Skeletal muscle cell (primary cell): ENCODE measurements at regions not wholly inside any gene's neighbourhood (a gene's known extent, or its start where the extent isn't known, plus 50 kb on each side); places are given as distances from the start of the nearest gene placed in this dataset.
A peak's percentile ranks its signal among the peaks of the same experiment; 100 is the strongest.

Source experiments
- DNase-seq: peaks from one replicate; pipeline ENCODE4 v3.0.0-alpha.2; 2010; ENCODE audit warnings: low read depth
- H3K4me3 ChIP-seq: 2 replicates; pipeline ENCODE4 v1.5.1; 2011; ENCODE audit warnings: low read depth, mild to moderate bottlenecking, control low read depth, low read length, moderate library complexity

DNA sequence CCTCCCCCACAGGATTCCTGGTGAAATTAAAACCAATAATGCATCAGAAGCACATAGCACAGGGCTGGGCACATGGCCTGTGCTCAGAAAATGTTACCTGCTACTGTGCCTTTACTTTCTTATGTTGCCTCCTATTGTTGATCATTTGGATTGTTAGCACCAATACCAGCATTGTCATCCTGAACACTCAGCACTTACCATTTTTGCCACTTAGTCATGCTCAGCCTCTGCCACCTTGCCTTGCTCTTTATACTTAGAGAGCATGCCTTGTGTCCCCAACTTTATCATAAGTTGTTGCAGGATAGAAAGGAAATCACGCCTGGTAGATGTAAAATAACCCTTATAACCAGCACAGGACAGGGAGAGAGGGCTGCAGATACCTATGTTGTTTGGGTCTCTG lies 361.0 kb upstream of the RUNX1 start:
- no peak for DNase-seq

DNA sequence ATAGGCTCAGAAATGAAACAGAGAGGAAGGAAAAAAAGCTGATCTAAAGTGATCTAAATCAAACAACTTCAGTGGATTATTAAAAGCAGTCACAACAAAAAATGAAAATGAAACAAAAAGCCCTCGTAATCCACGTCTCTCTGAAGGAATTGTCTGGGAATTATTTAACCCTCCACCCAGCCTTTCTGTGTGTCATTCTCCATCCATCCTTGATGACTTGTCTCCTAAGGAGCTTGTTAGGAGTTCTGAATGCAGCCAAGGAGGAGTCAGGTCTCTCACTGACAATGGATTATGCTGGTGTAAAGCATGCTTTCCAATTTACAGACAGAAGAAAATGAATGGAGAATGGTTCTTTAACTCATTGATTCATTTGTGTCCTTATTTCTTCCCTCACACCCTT lies 359.3 kb upstream of the RUNX1 start:
- DNase-seq: no peak
- H3K4me3 ChIP-seq: no peak overlapping the region

More for the DNA sequence above, 361.0 kb upstream of the RUNX1 start:
- H3K4me3 ChIP-seq: no peak overlapping the region

DNA sequence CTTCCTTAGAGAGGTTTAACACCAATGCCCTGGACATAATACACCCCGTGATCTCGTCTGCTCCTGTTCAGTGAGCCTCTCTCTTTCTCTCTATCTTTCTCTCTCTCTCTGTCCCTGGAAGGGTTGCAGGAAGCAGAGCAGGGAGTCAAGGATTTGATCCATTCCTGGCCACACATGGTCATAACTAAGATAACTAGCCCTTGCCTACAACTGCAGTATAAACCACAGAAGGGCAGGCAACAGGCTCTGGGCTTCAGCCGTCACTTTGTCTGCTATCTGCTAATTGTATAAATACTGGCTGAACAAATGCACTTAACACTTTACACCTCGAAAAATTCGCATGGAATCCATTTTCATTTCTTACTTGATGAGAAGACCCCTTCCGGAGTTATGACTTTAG lies 357.5 kb upstream of the RUNX1 start:
- DNase-seq: no peak
- H3K4me3 ChIP-seq: no peak overlapping the region

DNA sequence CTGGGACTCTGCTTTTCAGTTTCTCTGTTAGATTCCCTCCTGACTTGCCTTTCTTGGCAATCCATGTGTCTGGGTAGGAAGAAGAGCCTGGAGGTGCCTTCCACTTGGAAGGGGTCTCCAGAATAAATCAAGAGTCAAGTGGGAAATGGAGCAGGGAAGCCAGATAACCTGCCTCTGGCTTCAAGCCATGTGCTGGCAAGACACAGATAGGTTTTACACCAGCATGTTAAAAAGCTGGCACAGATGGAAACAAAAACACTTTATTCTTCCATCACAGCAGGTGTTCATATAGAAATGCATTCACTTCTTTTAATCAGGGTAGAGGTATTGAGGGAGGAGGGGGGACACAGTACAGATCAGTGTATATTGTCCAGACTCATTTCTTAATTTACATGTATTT lies 356.9 kb upstream of the RUNX1 start:
- H3K4me3 ChIP-seq: no peak overlapping the region
- DNase-seq: no peak

DNA sequence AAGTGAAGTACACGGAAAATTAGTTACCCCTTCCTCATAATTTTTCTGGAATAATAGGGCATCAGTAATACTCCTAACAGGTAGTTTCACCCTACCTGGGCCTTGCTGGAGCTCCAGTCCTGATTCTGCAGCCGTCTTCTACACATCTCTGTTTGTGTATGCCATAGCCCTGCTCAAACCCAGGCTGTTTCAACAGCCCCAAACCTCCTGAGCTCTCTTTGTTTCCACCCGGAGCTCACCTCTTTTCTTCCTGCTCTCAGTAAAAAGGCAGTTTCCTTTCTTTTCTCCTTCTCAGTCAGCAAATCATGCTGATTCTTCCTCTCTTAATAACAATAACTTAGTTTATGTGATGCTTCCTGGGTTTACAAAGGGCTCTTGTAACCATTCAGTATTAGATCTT lies 355.1 kb upstream of the RUNX1 start:
- no peak for DNase-seq
- no peak overlapping the region for H3K4me3 ChIP-seq

DNA sequence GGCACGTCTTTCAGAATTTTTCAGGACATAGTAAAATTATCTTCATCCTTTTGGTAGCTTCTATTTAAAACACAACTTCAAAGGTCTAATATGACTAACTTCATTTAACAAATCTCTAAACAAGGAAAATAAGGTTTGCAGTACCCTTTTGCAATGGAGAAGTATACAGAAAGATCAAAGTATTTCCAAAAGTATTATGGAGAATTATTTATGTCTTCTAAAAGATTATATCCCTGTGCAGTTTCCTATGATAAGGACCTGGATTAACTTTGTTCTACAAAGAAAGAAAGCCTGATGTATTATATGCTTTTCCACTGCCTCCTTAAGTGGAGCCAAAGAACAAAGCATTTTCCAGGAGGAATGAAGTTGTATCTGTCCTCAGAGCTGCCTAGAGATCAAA lies 353.0 kb upstream of the RUNX1 start:
- no peak for DNase-seq

DNA sequence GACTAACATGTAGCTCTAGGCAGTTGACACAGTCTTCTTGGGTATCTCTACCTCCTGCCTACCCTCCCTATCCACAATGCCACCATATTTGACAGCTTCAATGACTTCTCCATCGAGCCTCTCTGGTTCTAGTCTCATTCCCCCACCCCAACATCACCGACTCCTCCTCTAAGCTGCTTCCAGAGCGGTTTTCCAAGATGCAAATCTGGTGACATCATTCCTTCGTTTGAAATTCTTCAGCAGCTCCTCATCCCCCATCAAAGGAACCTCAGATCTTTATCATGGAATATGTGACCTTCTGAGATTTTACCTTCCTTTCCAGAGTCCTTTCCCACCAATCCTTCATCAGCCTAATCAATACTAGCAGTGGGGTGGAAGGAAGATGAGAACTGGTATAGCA lies 352.4 kb upstream of the RUNX1 start:
- H3K4me3 ChIP-seq: no peak overlapping the region
- DNase-seq: no peak

More for the DNA sequence above, 353.0 kb upstream of the RUNX1 start:
- H3K4me3 ChIP-seq: no peak overlapping the region

DNA sequence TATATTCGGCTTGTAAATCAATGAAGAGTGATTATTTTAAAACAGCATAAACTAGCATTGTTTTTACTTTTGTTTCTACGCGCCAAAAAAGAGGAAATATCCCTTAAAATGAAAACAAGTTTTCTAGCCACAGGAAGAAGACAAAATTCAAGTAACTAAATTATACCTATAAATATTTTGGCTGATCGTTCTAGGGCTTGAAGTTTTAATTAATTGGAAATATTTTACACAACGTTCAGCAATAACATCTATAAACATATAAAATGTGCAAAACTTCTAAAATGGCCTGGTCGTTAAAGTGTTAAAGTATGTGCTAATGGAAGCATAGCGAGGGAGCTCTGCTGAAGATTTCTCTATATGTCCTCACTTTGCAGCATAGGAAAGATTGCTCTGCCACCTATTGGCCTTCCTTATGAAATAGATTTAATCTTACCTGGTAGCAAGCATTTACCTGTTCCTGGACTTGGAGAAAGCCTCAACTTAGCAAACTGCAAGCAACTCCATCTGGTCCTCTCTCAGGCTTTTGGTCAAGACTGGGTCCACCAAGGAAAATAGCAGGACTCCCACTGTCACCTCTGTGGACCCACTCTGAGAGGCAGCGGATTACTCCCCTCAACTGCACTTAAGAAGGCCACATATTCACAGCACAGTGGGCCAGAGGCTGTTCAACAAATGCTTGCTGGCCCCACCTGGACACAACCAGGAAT lies 351.3 kb upstream of the RUNX1 start:
- peak; percentile 25 for DNase-seq
- no peak overlapping the region for H3K4me3 ChIP-seq

DNA sequence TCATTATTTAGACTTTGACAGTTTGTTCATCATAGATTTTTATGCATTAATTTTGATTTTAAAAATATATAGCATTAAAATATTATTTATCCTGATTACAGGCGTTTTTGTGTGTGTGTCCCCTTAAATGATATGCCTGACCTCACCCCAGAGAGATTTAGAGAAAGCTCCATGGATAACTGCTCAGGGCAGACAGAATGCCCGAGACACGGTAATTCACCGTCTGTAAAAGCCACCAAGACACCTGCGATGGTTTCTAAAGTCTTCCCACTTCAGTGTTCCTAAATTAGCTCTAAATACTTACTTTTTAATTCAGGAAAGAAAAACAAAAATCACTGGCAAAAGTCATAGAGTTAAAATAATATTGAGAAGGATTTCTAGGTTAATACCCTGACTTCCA lies 350.6 kb upstream of the RUNX1 start:
- no peak for DNase-seq
- H3K4me3 ChIP-seq: no peak overlapping the region

DNA sequence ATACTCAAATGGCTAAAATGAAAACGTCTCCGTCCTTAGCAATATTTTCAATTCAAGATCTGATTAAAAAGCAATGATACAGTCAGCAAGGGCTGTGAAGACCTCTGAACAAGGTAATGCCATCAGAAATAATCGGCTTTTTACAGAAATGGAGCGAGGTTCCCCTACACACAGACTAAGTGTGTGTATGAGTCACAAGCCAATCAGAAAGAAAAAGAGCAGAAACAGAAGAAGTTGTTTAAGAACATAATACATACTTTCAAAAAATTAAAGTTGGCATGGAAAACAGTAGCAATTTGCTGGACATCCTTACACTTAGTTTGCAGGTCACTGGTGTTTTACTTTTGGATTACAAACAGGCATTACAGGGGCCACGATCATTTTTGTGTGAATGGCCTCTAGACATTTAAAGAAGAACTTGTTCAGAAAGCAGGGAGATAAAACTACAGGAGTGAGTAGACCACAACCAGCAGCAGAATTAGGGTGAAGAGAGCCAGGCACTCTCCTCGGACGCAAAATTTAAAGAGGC lies 350.0 kb upstream of the RUNX1 start:
- H3K4me3 ChIP-seq: no peak overlapping the region
- DNase-seq: no peak

DNA sequence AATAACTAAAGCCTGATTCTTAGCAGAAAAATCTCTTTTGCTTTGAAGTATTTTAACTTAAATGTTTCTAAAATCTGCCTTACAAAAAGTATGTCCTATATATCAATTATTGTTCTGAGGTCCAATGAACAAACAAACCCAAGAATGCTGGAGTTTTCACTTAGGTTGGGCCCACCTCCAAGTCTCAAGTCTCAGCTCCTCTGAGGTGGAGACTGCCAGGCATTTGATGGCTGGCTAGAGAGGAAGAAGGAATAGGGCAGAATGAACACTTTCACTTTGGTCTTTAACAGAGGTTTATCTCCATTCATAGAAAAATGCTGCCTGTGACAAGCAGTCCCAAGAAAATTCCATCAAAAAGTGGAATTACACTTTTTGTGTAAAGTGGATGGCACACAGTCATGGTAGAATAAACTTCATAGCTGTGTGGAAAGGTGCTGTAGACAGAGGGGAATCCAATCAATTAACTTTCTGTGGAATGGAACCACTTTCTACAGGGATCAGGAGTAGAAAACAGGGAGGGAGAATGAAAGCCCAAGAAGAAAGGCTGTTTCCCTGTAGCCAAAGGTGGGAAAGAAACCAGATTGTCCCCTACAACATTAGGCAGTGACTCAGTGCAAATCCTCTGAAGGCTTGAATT lies 349.4 kb upstream of the RUNX1 start:
- H3K4me3 ChIP-seq: no peak overlapping the region
- no peak for DNase-seq

DNA sequence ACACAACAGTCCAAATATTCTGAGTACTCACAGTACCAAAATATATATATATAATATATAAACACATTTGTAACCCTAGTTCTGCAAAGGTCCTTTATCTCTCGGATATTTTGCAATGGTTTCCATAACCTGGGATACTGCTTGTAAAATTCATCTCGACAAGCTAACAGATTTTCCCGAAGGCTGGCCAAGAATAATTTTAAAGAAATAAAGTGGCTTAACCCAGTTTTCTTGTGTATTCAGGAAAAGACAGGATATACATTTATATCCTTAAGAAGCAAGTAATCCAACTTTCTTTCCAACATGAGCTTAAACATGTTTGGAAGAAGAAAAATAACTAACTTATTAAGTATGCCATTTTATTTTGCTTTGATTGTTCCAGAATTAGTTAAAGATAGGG lies 348.7 kb upstream of the RUNX1 start:
- no peak overlapping the region for H3K4me3 ChIP-seq
- DNase-seq: no peak

DNA sequence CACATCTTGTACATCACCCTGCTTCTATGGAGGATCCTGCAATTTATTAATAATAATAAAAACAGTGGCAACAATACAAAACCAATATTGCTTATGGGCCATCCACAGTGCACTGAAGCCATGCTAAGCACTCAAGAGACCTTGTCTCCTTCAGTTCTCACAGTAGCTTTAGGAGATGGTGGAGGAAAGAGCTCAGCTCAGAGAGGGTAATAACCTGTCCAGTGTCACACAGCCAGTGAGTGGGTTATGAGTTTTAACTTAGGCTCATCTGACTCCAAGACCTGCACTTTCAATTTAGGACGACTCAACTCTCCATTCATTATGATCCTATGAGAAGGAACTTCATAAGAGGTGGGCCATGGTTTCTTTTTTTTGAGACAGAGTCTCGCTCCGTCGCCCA lies 347.6 kb upstream of the RUNX1 start:
- DNase-seq: no peak
- no peak overlapping the region for H3K4me3 ChIP-seq

DNA sequence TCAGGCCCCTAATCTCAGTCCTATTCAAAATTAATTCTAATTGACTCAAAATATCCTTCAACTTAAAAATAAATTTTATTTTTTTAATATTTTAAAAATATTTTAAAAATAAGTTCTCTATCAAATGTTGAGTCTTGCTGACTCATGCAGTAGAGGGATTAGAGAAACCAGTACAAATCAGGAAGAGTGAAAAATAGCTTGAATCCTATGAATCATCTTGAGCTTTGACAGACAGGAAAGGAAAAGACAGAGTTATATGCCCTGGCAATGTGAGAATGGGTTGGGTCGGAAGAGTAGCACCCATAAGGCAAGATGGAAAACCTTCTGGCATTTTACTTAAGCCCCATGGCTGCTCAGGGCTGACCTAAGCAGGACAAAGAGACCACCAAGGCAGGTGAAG lies 346.6 kb upstream of the RUNX1 start:
- no peak overlapping the region for H3K4me3 ChIP-seq
- DNase-seq: peak; percentile 18

DNA sequence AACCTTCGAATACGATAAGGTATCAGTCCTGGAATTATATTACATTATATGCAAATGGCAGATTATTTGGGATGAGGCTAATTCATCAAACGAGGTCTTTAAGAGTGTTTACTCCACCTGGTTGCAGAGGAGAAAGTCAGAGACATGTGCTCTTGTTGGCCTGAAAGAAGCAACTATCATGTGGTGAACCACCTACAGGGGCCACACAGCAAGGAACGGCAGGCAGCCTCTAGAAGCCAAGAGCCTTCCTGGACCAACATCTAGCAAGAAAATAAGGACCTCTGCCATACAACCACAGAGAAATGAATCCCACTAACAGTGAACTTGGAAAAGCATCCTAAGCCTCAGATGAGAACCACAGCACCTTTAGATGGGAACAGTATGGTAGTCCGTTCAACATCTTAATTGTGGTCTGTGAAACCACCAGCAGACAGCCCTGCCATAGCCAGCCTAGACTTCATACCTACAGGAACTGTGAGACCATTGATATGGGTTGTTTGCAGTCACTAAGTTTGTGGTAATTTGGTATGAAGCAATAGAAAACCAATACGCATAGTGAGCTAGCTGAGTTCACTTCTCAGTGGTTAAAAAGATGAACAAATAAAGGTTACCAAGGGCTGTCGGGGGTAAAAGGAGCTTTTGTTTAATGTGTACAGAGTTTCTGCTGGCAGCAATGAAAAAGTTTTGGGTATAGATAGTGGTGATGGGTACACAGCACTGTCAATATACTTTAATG lies 345.7 kb upstream of the RUNX1 start:
- DNase-seq: no peak
- no peak overlapping the region for H3K4me3 ChIP-seq

DNA sequence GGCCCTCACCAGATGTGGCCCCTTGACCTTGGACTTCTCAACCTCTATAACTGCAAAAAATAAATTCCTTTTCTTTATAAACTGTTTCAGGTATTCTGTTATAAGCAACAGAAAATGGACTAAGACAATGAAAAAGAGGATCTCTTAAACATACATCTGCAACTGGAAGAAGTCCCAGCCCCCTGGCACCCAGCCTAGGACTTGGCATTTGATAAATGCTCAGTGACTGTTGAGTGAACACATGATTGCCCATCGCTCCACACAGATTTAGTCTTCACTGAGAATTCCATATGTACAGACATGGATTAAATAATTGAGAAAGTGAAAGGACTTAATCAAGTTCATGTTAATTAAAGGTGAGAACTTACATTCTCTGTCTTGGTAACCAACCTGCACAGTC lies 344.9 kb upstream of the RUNX1 start:
- no peak for DNase-seq

DNA sequence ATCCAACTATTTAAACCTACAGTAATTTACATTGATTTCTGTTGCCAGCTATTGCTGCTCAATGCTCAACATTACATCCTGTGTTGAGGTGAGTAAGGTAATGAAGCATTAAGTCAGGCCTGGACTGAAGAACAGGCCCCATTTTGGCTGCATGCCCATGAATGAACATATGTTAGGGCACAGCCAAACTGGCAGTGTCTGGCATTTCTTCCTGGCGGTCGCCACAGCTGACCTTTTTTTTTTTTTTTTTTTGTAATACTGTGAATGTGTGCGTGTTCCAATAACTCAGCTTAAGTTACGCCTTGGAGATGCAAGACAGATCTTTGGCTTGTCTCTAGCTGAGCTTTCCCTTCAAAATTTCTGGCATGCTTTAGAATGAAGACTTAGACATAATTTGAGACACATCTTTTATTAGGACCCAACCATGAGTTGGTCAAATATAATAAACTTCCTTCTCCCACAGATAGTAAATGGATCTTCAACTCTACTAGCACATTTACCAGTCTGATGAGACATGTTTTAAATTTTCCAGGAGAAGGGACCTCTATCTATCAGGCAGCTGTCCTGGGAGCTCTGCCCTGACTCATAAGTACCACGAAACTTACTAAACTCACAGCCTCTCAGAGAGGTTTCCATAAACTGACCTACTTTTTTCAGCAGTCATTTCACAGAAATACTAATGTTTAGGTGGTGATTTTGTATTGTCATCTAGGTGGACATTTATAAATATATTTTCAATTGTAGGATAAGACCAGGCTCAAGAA lies 341.1 kb upstream of the RUNX1 start:
- DNase-seq: peak; percentile 54

More for the DNA sequence above, 344.9 kb upstream of the RUNX1 start:
- no peak overlapping the region for H3K4me3 ChIP-seq

DNA sequence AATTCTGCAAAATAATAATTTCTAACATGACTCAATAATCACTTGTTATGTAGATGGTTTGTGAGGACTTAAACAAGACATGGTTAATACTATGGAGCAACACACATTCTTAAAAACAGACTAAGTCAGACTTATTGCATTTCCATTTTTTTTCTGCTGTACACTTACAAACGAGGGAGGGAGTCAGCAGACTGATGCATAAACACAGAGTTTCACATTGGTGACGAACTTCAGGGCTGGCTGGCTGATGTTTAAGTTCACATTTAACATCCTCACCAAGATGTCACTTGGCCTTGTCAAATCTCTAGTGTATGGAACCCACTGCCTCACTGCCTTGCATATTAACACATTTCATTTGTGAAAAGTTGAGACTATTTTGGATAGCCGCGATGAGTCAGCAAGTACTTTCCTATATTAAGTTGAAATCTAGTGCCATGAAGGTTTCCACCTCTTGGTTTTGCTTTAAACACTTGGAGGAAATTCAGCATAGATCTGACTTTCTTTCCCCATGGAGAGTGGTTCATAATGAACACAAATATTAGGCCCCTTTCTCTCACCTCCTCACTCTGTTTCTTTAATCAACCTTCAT lies 337.5 kb upstream of the RUNX1 start:
- no peak overlapping the region for H3K4me3 ChIP-seq
- no peak for DNase-seq

More for the DNA sequence above, 341.1 kb upstream of the RUNX1 start:
- no peak overlapping the region for H3K4me3 ChIP-seq

DNA sequence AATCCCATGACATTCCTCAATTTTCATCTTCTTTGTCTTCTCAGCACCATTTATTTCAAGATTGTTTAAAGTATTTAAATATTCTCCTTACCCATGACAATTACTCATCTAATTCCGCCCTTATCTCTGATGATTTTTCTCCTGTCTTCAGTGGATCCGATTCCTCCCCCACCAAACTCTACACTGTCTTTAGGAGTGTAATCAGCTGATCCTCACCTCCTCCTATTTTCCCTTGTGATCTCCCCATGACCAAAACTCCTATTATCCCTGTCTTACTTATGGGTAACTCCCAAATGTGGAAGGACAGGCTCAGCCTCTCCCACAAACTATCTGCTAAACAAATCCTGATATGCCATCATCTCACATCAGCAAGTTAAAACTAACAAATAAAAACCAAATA lies 335.3 kb upstream of the RUNX1 start:
- DNase-seq: no peak
- H3K4me3 ChIP-seq: no peak overlapping the region
